B cell (primary cell): ENCODE measurements at regions not wholly inside any gene's neighbourhood (a gene's known extent, or its start where the extent isn't known, plus 50 kb on each side); places are given as distances from the start of the nearest gene placed in this dataset.

Source experiments
- ATAC-seq: fragments of 200-7000 bp; cut with Tn5 transposase; one replicate; pipeline ENCODE4 v1.10.0; 2021; ENCODE audit warnings: low read depth, mild to moderate bottlenecking, moderate number of reproducible peaks, moderate library complexity
- CTCF ChIA-PET: fragments of 350-600 bp; sonication (Branson Sonifier 250); formaldehyde crosslinking; loops from one replicate; lab custom pipeline; 2021; ENCODE audit warnings: antibody characterized with exemption, inconsistent platforms; lab: Charles Lee
- POLR2A ChIA-PET: fragments of 350-600 bp; sonication (Branson Sonifier 250); formaldehyde crosslinking; loops from one replicate; lab custom pipeline; 2021; ENCODE audit warnings: antibody characterized with exemption; lab: Charles Lee
- DNase-seq: peaks from one replicate; pipeline ENCODE4 v3.0.0; 2013
- H2AFZ ChIP-seq: 2 replicates; pipeline ENCODE4 v1.6.1; 2012; ENCODE audit warnings: mild to moderate bottlenecking, low read depth, low read length; ENCODE audit not compliant: insufficient read depth, poor library complexity, severe bottlenecking
- H3K27ac ChIP-seq, 2 donors: 1 replicate in 1 of 2; 2 replicates in 1 of 2; pipeline ENCODE4 v1.5.1; 2012 to 2013; ENCODE audit warnings: low read length in 2 of 2, mild to moderate bottlenecking in 2 of 2, moderate library complexity in 1 of 2
- H3K27me3 ChIP-seq, 4 experiments: fragments of 200-600 bp in 1 of 4; sonication (generic) in 1 of 4; replicated peaks in 1 of 4; 1 replicate in 2 of 4; 2 replicates in 2 of 4; pipeline versions ENCODE4 v1.6.1 to v1.7.0; 2013 to 2016; ENCODE audit warnings: low read length in 3 of 4, mild to moderate bottlenecking in 2 of 4, mixed read lengths in 1 of 4, moderate library complexity in 1 of 4; ENCODE audit not compliant: insufficient read depth in 4 of 4, control insufficient read depth in 3 of 4; ENCODE audit errors: control extremely low read depth in 1 of 4
- H3K36me3 ChIP-seq, 2 experiments: replicated peaks in 1 of 2; 1 replicate in 1 of 2; 2 replicates in 1 of 2; pipeline versions ENCODE4 v1.6.1 to v1.7.1; 2013; ENCODE audit warnings: low read length in 1 of 2; ENCODE audit not compliant: insufficient read depth in 2 of 2, control insufficient read depth in 1 of 2; ENCODE audit errors: control extremely low read depth in 1 of 2, extremely low read depth in 1 of 2
- H3K4me1 ChIP-seq, 2 donors: fragments of 200-600 bp in 1 of 2; sonication (generic) in 1 of 2; 1 replicate in 1 of 2; 2 replicates in 1 of 2; pipeline versions ENCODE4 v1.5.1 to v1.6.1; 2013 to 2017; ENCODE audit warnings: low read length in 2 of 2; ENCODE audit not compliant: control insufficient read depth in 2 of 2, insufficient read depth in 2 of 2
- H3K4me2 ChIP-seq: replicated peaks from 2 replicates; pipeline ENCODE3; 2012; ENCODE audit warnings: mild to moderate bottlenecking, low read depth, low read length; ENCODE audit not compliant: poor library complexity, severe bottlenecking
- H3K4me3 ChIP-seq, 5 experiments: fragments of 200-600 bp in 1 of 5; sonication (generic) in 1 of 5; 1 replicate in 3 of 5; 2 replicates in 2 of 5; pipeline versions ENCODE4 v1.5.1 to v1.7.0; 2011 to 2016; ENCODE audit warnings: low read length in 4 of 5, mild to moderate bottlenecking in 4 of 5, low read depth in 2 of 5, control low read depth in 1 of 5, moderate library complexity in 1 of 5; ENCODE audit not compliant: insufficient read depth in 1 of 5; ENCODE audit errors: control extremely low read depth in 1 of 5, extremely low read depth in 1 of 5
- H3K79me2 ChIP-seq: fragments of 200-600 bp; sonication (generic); one replicate; pipeline ENCODE4 v1.6.0; 2016; ENCODE audit warnings: low read length; ENCODE audit not compliant: control insufficient read depth, insufficient read depth
- H3K9ac ChIP-seq: fragments of 200-600 bp; sonication (generic); 2 replicates; pipeline ENCODE4 v1.6.1; 2017; ENCODE audit warnings: mild to moderate bottlenecking, low read length, moderate library complexity
- H3K9me3 ChIP-seq, 3 donors: one replicate each; pipeline versions ENCODE4 v1.6.1 to v1.7.1; 2013; ENCODE audit warnings: low read length in 2 of 3; ENCODE audit not compliant: control insufficient read depth in 2 of 3, insufficient read depth in 1 of 3; ENCODE audit errors: control extremely low read depth in 1 of 3
- H4K20me1 ChIP-seq: 2 replicates; pipeline ENCODE4 v1.6.0; 2012; ENCODE audit warnings: mild to moderate bottlenecking, low read length; ENCODE audit not compliant: insufficient read depth, control insufficient read depth, poor library complexity, severe bottlenecking
- H3K27ac Mint-ChIP-seq: one replicate; pipeline ENCODE4 v1.8.0; 2021; ENCODE audit warnings: mixed read lengths
- H3K27me3 Mint-ChIP-seq: one replicate; pipeline ENCODE4 v1.8.0; 2021; ENCODE audit warnings: mixed read lengths
- H3K4me1 Mint-ChIP-seq: one replicate; pipeline ENCODE4 v1.8.0; 2021; ENCODE audit warnings: mixed read lengths
- H3K4me3 Mint-ChIP-seq: one replicate; pipeline ENCODE4 v1.8.0; 2021; ENCODE audit warnings: mixed read lengths
- H3K9me3 Mint-ChIP-seq: one replicate; pipeline ENCODE4 v1.8.0; 2022; ENCODE audit warnings: mixed read lengths; ENCODE audit not compliant: insufficient read depth
- CTCF ChIP-seq: fragments of 200-600 bp; IDR thresholded peaks from one replicate; pipeline ENCODE4 v1.8.0; 2022; ENCODE audit warnings: antibody characterized with exemption, mild to moderate bottlenecking
- EZH2 ChIP-seq: IDR thresholded peaks from 2 replicates; pipeline ENCODE4 v1.6.1; 2012; ENCODE audit warnings: borderline replicate concordance, low read depth, mild to moderate bottlenecking, moderate library complexity, low read length; ENCODE audit not compliant: insufficient read depth, poor library complexity, severe bottlenecking
- WGBS: methylation state at CpG from one replicate; pipeline ENCODE4 v1.1.5; 2013; ENCODE audit warnings: missing lambda C conversion rate; ENCODE audit not compliant: insufficient coverage; 5-methylcytosine and 5-hydroxymethylcytosine counted together
- intact Hi-C: fragments of 100-400 bp; cut with micrococcal nuclease; formaldehyde crosslinking; loops from one replicate; pipeline ENCODE4 v1.10.0; 2022

DNA sequence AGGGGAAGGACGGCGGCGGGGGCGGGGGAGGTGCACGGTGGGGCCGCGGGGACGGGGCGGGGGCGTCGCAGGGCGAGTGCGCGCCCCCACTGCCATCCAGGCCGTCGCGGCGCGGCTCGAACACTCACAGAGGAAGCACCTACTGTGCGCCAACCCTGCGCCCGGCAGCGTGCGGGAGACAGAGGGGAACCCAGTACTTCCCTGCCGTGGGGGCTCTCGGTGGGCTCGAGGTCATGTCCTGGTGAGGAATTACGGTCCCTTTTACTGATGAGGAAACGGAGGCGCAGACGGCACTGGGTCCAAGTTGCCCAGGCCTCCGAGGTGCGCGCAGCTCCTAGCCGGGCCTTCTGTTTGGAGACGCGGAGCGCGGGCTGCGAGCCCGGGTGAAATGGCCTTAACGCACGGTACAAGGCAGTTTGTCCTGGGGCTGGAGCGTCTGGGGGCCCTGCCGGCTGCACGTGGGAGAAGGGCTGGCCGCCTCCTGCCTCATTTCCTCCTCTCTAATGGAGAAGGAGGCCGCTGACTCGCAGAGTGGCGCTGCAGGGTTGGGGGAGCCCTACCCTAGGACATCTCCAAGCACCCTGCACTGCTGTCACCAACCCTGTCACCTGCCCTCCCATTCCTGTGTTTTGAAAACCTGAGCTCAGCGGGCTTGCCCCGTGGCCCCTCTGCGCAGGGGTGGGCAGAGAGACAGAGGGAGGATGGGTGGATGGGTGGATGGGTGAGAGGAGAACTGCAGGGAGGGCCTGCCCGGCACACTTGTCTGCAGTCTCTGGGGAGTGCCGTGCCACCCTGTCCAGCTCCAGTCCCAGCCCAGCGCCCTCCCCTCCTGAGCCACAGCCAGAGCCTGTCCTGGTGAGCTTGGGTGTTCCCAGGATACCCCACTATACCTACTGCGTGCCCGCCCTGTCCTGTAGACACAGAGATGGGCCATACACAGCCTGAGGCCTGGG, 106.0 kb downstream of the ADRA2C start:
- H3K4me2 ChIP-seq: peak overlapping the region; percentile 63
- H3K4me3 ChIP-seq: no peak overlapping the region
- TF ChIP-seq CTCF (no peak), EZH2 (no peak)
- Mint-ChIP-seq H3K27me3 (peaks cover 43% of the 10 kb centered on the region), H3K9me3 (no peaks in the 10 kb centered on the region), H3K4me1 (peaks cover 10% of the 10 kb centered on the region), H3K27ac (no peak overlapping the region), H3K4me3 (peak overlapping the region; percentile 41)
- no peak for ATAC-seq
- H3K9ac ChIP-seq: no peak overlapping the region
- peaks cover 0 to 22% (median 2%) of the 10 kb centered on the region in 3 donors for H3K9me3 ChIP-seq
- intact Hi-C loops: no loop called here
- H3K4me1 ChIP-seq: peaks cover 8 to 10% of the 10 kb centered on the region in 2 donors
- DNase-seq: no peak
- ChIA-PET POLR2A (no interaction called here), CTCF (no interaction called here)
- H4K20me1 ChIP-seq: no peaks in the 10 kb centered on the region
- H3K27me3 ChIP-seq: peaks cover 0 to 47% (median 6%) of the 10 kb centered on the region in 4 experiments
- 14% methylated on average over 39 of the region's 59 CpGs for WGBS
- H3K27ac ChIP-seq: no peak overlapping the region
- H3K79me2 ChIP-seq: no peaks in the 10 kb centered on the region
- H2AFZ ChIP-seq: no peak overlapping the region
- no peaks in the 10 kb centered on the region for H3K36me3 ChIP-seq

- H3K79me2 ChIP-seq: no peaks in the 10 kb centered on the region
- no peak overlapping the region for H3K4me2 ChIP-seq
- ChIA-PET POLR2A (no interaction called here), CTCF (no interaction called here)
- no peaks in the 10 kb centered on the region for H3K36me3 ChIP-seq
- Mint-ChIP-seq H3K4me3 (no peak overlapping the region), H3K27me3 (peaks cover 43% of the 10 kb centered on the region), H3K9me3 (no peaks in the 10 kb centered on the region), H3K27ac (no peak overlapping the region), H3K4me1 (peaks cover 10% of the 10 kb centered on the region)
- H2AFZ ChIP-seq: no peak overlapping the region
- H4K20me1 ChIP-seq: no peaks in the 10 kb centered on the region
- no peak overlapping the region for H3K27ac ChIP-seq
- DNase-seq (no peak), ATAC-seq (no peak)
- no peak overlapping the region for H3K9ac ChIP-seq
- TF ChIP-seq EZH2 (no peak), CTCF (no peak)
- peaks cover 0 to 44% (median 6%) of the 10 kb centered on the region in 4 experiments for H3K27me3 ChIP-seq
- H3K4me3 ChIP-seq: no peak overlapping the region
- intact Hi-C loops: no loop called here
- WGBS: 75% methylated on average over 17 of the region's 17 CpGs
- peaks cover 0 to 19% (median 10%) of the 10 kb centered on the region in 3 donors for H3K9me3 ChIP-seq
- H3K4me1 ChIP-seq: peaks cover 8 to 10% of the 10 kb centered on the region in 2 donors
These were observed 106.7 kb downstream of the ADRA2C start for GRCh38 chr4:3872834-3873313.
